ENCODE measurements at regions not wholly inside any gene's neighbourhood (a gene's known extent, or its start where the extent isn't known, plus 50 kb on each side); places are given as distances from the start of the nearest gene placed in this dataset.

- Histone ChIP-seq H3K27me3 (peaks cover 99% of the 10 kb centered on the region), H3K36me3 (no peaks in the 10 kb centered on the region), H3K4me3 (no peak overlapping the region), H3K27ac (no peak overlapping the region), H3K9me3 (ENCODE audit: low read depth) (no peaks in the 10 kb centered on the region), H3K4me1 (ENCODE audit: low read depth) (peaks cover 13% of the 10 kb centered on the region)
- TF ChIP-seq CTCF (IDR thresholded peaks at IDR 0.05; ENCODE audit: low read depth, low read length): no peak
- DNase-seq (ENCODE audit: low read depth in 1 of 2, low spot score in 1 of 2): no peak
Measured at GRCh38 chr6:165990216-165990615, 177.4 kb downstream of the TBXT start.

GRCh38 chr6:165988757-165989456, 178.7 kb downstream of the TBXT start:
- TF ChIP-seq CTCF (IDR thresholded peaks at IDR 0.05; ENCODE audit: low read depth, low read length): no peak
- H3K27ac ChIP-seq: no peak overlapping the region
- DNase-seq (ENCODE audit: low read depth in 1 of 2, low spot score in 1 of 2): peak in 1 of 2 donors; percentile 30
- peak overlapping the region; percentile 49 for H3K4me3 ChIP-seq
- no peaks in the 10 kb centered on the region for H3K9me3 ChIP-seq (ENCODE audit: low read depth)
- H3K4me1 ChIP-seq (ENCODE audit: low read depth): peaks cover 13% of the 10 kb centered on the region
- H3K27me3 ChIP-seq: peaks cover 100% of the 10 kb centered on the region
- H3K36me3 ChIP-seq: no peaks in the 10 kb centered on the region

DNA sequence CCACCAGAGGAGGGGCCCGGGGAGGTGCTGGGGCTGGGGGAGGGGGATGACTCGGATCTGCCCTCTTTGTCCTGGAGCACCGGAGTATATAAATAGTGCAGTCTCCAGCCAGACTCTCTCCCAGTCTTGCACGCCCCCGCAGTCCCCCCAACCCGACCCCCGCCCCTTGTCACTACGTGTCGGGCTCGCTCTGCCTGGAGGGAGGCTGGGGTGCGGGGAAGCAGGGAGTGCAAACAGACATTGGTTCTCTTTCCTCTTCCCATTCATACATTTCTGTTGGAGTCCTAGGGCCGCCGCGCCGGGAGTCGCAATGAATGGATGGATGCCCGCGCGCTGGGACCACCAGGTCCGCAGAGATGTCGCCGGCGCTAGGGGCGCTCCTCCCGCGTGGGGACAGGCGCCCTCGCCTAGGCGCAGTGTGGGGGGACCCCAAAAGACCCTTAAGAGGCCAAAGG, 179.3 kb downstream of the TBXT start:
- no peaks in the 10 kb centered on the region for H3K9me3 ChIP-seq (ENCODE audit: low read depth)
- peak overlapping the region; percentile 49 for H3K4me3 ChIP-seq
- no peak overlapping the region for H3K27ac ChIP-seq
- H3K4me1 ChIP-seq (ENCODE audit: low read depth): peaks cover 13% of the 10 kb centered on the region
- TF ChIP-seq CTCF (IDR thresholded peaks at IDR 0.05; ENCODE audit: low read depth, low read length): no peak
- peaks cover 100% of the 10 kb centered on the region for H3K27me3 ChIP-seq
- DNase-seq (ENCODE audit: low read depth in 1 of 2, low spot score in 1 of 2): peak in 1 of 2 donors; percentile 52
- H3K36me3 ChIP-seq: no peaks in the 10 kb centered on the region

GRCh38 chr6:165987483-165988301, 180.0 kb downstream of the TBXT start:
- H3K27ac ChIP-seq: no peak overlapping the region
- no peaks in the 10 kb centered on the region for H3K9me3 ChIP-seq (ENCODE audit: low read depth)
- DNase-seq (ENCODE audit: low read depth in 1 of 2, low spot score in 1 of 2): peak; percentile 71 to 96
- H3K27me3 ChIP-seq: peaks cover 100% of the 10 kb centered on the region
- TF ChIP-seq CTCF (IDR thresholded peaks at IDR 0.05; ENCODE audit: low read depth, low read length): no peak
- no peaks in the 10 kb centered on the region for H3K36me3 ChIP-seq
- peaks cover 13% of the 10 kb centered on the region for H3K4me1 ChIP-seq (ENCODE audit: low read depth)
- peak overlapping the region; percentile 49 for H3K4me3 ChIP-seq

DNA sequence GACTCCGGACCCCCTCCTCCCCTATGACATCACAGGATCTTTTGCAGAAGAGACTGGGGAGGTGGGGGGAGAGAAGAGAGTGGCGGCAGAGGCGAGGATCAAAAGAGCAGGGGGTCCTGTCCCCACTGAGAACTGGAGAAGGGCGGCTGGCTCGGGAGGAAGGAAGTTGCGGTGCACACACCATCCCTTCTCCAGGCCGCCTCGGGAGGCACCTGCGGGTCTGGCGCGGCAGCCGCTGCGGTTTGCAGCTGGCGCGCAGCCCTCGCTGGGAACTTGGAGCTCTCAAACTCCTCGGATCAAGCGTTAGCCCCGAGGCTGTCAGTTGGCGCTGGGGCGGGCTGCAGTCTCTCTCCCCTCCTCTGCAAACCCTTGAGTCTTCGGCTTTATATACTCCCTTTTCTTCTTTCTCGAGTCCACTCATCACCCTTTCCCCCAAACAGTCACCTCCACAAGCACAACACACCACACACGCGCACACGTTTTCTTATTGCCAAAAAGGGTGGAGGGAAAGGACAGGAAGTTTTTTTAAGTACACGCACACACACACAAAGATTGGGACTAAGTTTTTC, 180.7 kb downstream of the TBXT start:
- Histone ChIP-seq H3K4me3 (peak overlapping the region; percentile 49), H3K9me3 (ENCODE audit: low read depth) (no peaks in the 10 kb centered on the region), H3K4me1 (ENCODE audit: low read depth) (peaks cover 13% of the 10 kb centered on the region), H3K27ac (no peak overlapping the region), H3K27me3 (peaks cover 100% of the 10 kb centered on the region), H3K36me3 (no peaks in the 10 kb centered on the region)
- TF ChIP-seq CTCF (IDR thresholded peaks at IDR 0.05; ENCODE audit: low read depth, low read length): no peak
- DNase-seq (ENCODE audit: low read depth in 1 of 2, low spot score in 1 of 2): peak; percentile 50 to 67
